SK-N-SH treated with all-trans-retinoic acid at 6 μM for 48 hours (cell line): ENCODE measurements at regions not wholly inside any gene's neighbourhood (a gene's known extent, or its start where the extent isn't known, plus 50 kb on each side); places are given as distances from the start of the nearest gene placed in this dataset.

ENCODE experiments used
- ATAC-seq: fragments of 200-7000 bp; cut with Tn5 transposase; 3 replicates; pipeline ENCODE4 v1.9.1; 2020; ENCODE audit warnings: mild to moderate bottlenecking, moderate library complexity
- CSDC2 ChIP-seq: fragments of 250-450 bp; sonication (Bioruptor Pico); IDR thresholded peaks from 2 replicates; pipeline ENCODE4 v1.5.0; 2020; ENCODE audit warnings: mild to moderate bottlenecking, moderate library complexity
- GLIS3 ChIP-seq: fragments of 250-450 bp; sonication (Bioruptor Pico); IDR thresholded peaks from 2 replicates; pipeline ENCODE4 v1.5.0; 2020; ENCODE audit warnings: mild to moderate bottlenecking, moderate library complexity
- ISL1 ChIP-seq: fragments of 250-450 bp; sonication (Bioruptor Pico); IDR thresholded peaks from 2 replicates; pipeline ENCODE4 v2.1.2; 2022; ENCODE audit warnings: mild to moderate bottlenecking, moderate library complexity
- OSR1 ChIP-seq: fragments of 250-450 bp; sonication (Bioruptor Pico); IDR thresholded peaks from 2 replicates; pipeline ENCODE4 v1.8.0; 2022; ENCODE audit warnings: moderate library complexity, mild to moderate bottlenecking, inconsistent platforms
- PATZ1 ChIP-seq: fragments of 250-450 bp; sonication (Bioruptor Pico); IDR thresholded peaks from 2 replicates; pipeline ENCODE4 v1.8.0; 2020; ENCODE audit warnings: mild to moderate bottlenecking, moderate library complexity, borderline replicate concordance
- PPARA ChIP-seq: fragments of 250-450 bp; sonication (Bioruptor Pico); IDR thresholded peaks from 2 replicates; pipeline ENCODE4 v1.5.0; 2020; ENCODE audit warnings: mild to moderate bottlenecking, borderline replicate concordance
- RARB ChIP-seq: fragments of 250-450 bp; sonication (Bioruptor Pico); IDR thresholded peaks from 2 replicates; pipeline ENCODE4 v1.8.0; 2021; ENCODE audit warnings: mild to moderate bottlenecking, moderate library complexity
- SNAI2 ChIP-seq: fragments of 250-450 bp; sonication (Bioruptor Pico); IDR thresholded peaks from 2 replicates; pipeline ENCODE4 v1.5.0; 2020; ENCODE audit warnings: mild to moderate bottlenecking, moderate library complexity
- TCF4 ChIP-seq: fragments of 250-450 bp; sonication (Bioruptor Pico); IDR thresholded peaks from 2 replicates; pipeline ENCODE4 v1.8.0; 2021; ENCODE audit warnings: mild to moderate bottlenecking, moderate library complexity, borderline replicate concordance
- TOX ChIP-seq: fragments of 250-450 bp; sonication (Bioruptor Pico); IDR thresholded peaks from 2 replicates; pipeline ENCODE4 v1.8.0; 2021; ENCODE audit warnings: mild to moderate bottlenecking, moderate library complexity, borderline replicate concordance
- TSHZ2 ChIP-seq: fragments of 250-450 bp; sonication (Bioruptor Pico); IDR thresholded peaks from 2 replicates; pipeline ENCODE4 v1.5.0; 2020; ENCODE audit warnings: mild to moderate bottlenecking, moderate library complexity
- ZFP3 ChIP-seq: fragments of 250-450 bp; sonication (Bioruptor Pico); IDR thresholded peaks from 2 replicates; pipeline ENCODE4 v1.5.0; 2020; ENCODE audit warnings: mild to moderate bottlenecking, moderate library complexity
- ZFP30 ChIP-seq: fragments of 450-650 bp; formaldehyde crosslinking; IDR thresholded peaks from 2 replicates; pipeline ENCODE4 v1.5.0; 2022; ENCODE audit warnings: mild to moderate bottlenecking, moderate library complexity
- ZNF565 ChIP-seq: fragments of 450-650 bp; formaldehyde crosslinking; conservative IDR thresholded peaks from 2 replicates; pipeline ENCODE4 v1.5.0; 2020; ENCODE audit warnings: low read depth, mild to moderate bottlenecking, moderate library complexity
- ZNF70 ChIP-seq: fragments of 450-650 bp; formaldehyde crosslinking; IDR thresholded peaks from 2 replicates; pipeline ENCODE4 v1.5.0; 2020; ENCODE audit warnings: mild to moderate bottlenecking, moderate library complexity
- ZNF8 ChIP-seq: fragments of 450-650 bp; formaldehyde crosslinking; IDR thresholded peaks from 2 replicates; pipeline ENCODE4 v1.5.0; 2020; ENCODE audit warnings: mild to moderate bottlenecking, moderate library complexity
- TF ChIP-seq, protein P1 (sequence below): fragments of 250-450 bp; sonication (Bioruptor Pico); IDR thresholded peaks from 2 replicates; pipeline ENCODE4 v1.5.1; 2021; ENCODE audit warnings: mild to moderate bottlenecking, moderate library complexity

DNA sequence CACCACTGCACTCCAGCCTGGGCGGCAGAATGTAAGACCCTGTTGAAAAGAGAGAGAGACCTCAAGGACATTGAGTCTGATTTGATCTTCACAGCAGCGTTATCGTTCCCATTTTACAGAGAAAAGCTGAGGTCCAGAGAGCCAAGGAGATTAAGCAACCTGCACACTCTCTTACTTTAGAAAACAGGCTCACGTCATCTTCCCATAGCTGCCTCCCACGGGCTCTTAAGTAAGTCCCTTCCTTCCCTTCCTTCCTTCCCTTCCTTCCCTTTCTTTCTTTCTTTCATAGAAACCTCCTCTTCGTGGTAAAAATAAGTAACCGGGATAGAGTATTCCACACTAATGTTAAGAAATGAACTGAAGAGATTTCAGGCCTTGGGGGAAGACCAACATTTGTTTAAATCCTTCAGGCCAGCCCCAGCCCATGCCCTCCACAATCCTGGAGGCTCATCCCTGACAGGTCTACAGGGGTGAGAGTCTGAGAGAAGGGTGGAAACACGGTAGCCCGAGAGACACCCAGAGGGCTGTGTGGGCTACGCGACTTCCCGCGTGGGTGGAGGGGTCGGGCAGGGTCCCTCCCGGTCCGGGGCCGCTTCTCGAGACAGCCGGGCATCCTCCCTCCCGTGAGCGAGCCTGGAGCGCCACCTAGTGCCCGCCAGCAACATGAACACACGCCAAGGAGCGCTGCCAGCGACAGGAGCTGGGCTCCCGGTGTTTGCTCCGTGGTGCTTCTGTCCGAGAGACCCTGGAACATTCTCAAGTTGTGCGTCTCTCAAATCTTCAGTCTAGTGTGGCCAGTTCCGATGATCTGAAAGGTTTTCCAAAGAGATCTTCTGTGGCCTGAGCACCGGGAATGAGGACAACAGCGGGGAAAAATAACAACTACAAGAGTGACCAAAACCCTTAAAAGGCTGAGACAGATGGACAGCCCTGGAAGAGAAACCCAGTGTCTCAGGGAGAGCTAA is 160.3 kb downstream of the INO80D start:
- peak; percentile 99 for ATAC-seq

DNA sequence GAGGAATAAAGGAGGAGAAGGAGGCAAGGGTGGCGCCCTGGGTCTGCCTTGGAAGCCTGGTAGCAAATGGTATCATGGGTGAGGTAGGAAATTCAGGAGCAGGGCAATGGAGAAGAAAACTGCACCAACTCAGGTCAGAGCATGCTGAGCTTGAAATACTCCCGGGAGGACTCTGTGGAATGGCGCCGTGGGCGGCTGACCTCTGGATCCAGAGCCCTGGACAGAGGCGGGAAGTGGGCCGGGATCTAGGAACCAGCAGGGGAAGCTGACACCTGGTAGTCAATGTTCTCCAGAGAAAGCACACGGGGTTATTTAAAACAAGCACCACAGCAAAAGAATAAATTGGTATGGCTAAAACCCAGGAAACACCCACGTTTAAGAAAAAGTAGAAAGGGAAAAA is 161.3 kb downstream of the INO80D start:
- TF ChIP-seq TSHZ2 (CRISPR knock-in tag), result no peak
- no peak for TF ChIP-seq ZNF8 (CRISPR knock-in tag)
- TF ChIP-seq RARB, result no peak
- TF ChIP-seq, all 23 proteins: peak for 0
- no peak for ATAC-seq

More for the DNA sequence above, 160.3 kb downstream of the INO80D start:
- no peak for TF ChIP-seq PATZ1
- TF ChIP-seq ZFP3, result no peak
- TF ChIP-seq PPARA (CRISPR knock-in tag), result no peak
- TF ChIP-seq GLIS3, result no peak
- no peak for TF ChIP-seq ZFP30 (CRISPR knock-in tag)
- TF ChIP-seq TSHZ2 (CRISPR knock-in tag), result no peak
- no peak for TF ChIP-seq SNAI2
- TF ChIP-seq ZNF70 (CRISPR knock-in tag), result no peak
- TF ChIP-seq TOX (CRISPR knock-in tag), result no peak
- no peak for TF ChIP-seq RARB
- TF ChIP-seq, protein P1, sequence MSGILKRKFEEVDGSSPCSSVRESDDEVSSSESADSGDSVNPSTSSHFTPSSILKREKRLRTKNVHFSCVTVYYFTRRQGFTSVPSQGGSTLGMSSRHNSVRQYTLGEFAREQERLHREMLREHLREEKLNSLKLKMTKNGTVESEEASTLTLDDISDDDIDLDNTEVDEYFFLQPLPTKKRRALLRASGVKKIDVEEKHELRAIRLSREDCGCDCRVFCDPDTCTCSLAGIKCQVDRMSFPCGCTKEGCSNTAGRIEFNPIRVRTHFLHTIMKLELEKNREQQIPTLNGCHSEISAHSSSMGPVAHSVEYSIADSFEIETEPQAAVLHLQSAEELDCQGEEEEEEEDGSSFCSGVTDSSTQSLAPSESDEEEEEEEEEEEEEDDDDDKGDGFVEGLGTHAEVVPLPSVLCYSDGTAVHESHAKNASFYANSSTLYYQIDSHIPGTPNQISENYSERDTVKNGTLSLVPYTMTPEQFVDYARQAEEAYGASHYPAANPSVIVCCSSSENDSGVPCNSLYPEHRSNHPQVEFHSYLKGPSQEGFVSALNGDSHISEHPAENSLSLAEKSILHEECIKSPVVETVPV, result no peak
- TF ChIP-seq ISL1 (CRISPR knock-in tag), result no peak

DNA sequence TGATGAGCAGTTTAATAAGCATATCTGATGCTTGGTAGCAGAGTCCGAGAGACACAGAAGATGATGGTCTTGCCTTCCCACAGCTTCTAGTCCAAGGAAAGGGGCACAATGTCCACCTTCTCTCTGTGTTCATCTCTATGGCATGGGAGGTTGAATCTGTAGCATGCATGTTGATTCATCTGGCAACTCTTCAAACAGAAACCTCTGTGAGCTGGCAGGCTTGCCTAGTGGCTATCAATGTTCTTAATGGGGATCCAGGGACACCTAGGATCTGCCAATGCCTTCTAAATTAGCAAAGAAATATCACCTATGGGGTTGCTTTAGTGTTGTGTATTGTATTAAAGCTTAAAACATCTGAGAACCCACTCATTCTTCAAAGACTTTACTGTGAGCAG is 170.8 kb downstream of the INO80D start:
- TF ChIP-seq OSR1 (CRISPR knock-in tag) (no peak), CSDC2 (CRISPR knock-in tag) (no peak)
- TF ChIP-seq, all 23 proteins: peak for 0
- no peak for ATAC-seq

DNA sequence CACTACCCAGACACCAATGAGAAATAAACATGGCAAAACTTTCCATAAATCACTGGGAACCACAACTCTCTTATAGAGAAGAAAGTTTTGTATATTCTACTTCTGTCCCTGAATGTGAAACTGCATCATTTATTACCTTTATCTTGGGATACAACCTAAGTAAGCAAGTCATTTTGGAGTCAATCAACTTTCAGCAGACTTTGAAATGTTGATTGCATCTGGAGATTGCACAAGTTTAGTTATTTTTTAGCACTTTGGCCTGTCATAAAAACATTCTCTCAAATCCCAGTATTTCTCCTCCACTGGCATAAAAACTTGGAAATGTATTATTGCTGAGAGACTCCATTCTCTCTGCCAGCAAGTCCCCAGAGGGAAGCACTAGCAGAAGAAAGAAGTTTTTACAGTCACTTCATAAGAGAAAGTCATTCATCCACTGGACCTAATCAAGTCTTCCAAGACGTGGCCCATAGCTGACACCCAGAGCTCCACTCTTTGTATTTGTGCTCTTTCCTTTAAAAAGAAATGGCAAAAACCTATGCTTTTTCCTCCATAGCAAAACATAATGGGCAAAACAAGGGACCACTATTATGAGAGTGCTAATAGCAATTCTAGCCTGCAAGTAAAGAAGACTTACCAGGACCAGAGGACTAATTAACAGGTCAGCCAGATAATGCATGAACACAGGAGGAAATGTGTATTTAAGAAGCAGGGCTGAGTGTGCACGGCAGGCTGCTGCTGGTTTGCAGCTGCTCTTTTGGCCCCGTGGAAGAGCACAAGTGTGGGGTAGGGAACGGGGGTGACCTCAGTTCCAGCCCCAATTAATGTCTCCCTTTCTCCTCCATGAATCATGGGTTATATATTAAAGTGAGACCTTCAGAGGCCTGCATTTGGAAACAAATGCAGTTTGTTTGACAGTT is 171.5 kb downstream of the INO80D start:
- no peak for TF ChIP-seq ZNF70 (CRISPR knock-in tag)
- TF ChIP-seq ZFP30 (CRISPR knock-in tag), result no peak
- TF ChIP-seq RARB, result no peak
- TF ChIP-seq CSDC2 (CRISPR knock-in tag), result no peak
- TF ChIP-seq TSHZ2 (CRISPR knock-in tag), result no peak
- TF ChIP-seq, protein P1, result no peak
- no peak for TF ChIP-seq ZNF565
- no peak for TF ChIP-seq TCF4
- no peak for ATAC-seq
